ENCODE measurements at regions not wholly inside any gene's neighbourhood (a gene's known extent, or its start where the extent isn't known, plus 50 kb on each side); places are given as distances from the start of the nearest gene placed in this dataset.
"Not testable (repeated sequence)": the region's sequence is repeated elsewhere in the genome, so short reads cannot be mapped to it uniquely, and the experiment has no call there.

GRCh38 chr9:97220894-97221477 is 86.5 kb upstream of the CCDC180 start:
- Histone ChIP-seq H2AFZ (no peak overlapping the region), H3K4me1 (ENCODE audit: insufficient read depth) (no peaks in the 10 kb centered on the region)

GRCh38 chr9:97220396-97220795 is 87.1 kb upstream of the CCDC180 start:
- not testable (repeated sequence) for H3K4me1 ChIP-seq (ENCODE audit: insufficient read depth)

More at GRCh38 chr9:97220894-97221477, 86.5 kb upstream of the CCDC180 start:
- no peak overlapping the region for H3K4me3 ChIP-seq
- WGBS, 2 experiments (ENCODE audit: low coverage in 1 of 2, low lambda C conversion rate in 2 of 2, missing lambda C conversion rate in 2 of 2): 11 to 15% methylated on average over 34 to 40 of the region's 44 CpGs
- H3F3A ChIP-seq (ENCODE audit: insufficient read depth): no peaks in the 10 kb centered on the region
- no peaks in the 10 kb centered on the region for H3K9me2 ChIP-seq (ENCODE audit: insufficient read depth)
- peak; percentile 1 for TF ChIP-seq EZH2 (IDR thresholded peaks at IDR 0.05; ENCODE audit: insufficient read depth, poor library complexity, severe bottlenecking)
- TF ChIP-seq EZH2phosphoT487 (IDR thresholded peaks at IDR 0.05; ENCODE audit: insufficient read depth, low read depth): no peak
- no peak overlapping the region for H3K4me2 ChIP-seq (ENCODE audit: unreplicated experiment)
- no peak overlapping the region for H3K9ac ChIP-seq
- no peak for DNase-seq
- no peaks in the 10 kb centered on the region for H3K9me3 ChIP-seq (ENCODE audit: low read depth)
- H3K27me3 ChIP-seq (replicated peaks; ENCODE audit: insufficient read depth): peaks cover 63% of the 10 kb centered on the region
- H4K20me1 ChIP-seq (ENCODE audit: insufficient read depth): no peaks in the 10 kb centered on the region
- no peak overlapping the region for H3K27ac ChIP-seq
- H3K36me3 ChIP-seq (ENCODE audit: low read depth): no peaks in the 10 kb centered on the region
- in situ Hi-C loops (cut with MboI): no loop called here
- H3K79me2 ChIP-seq (ENCODE audit: insufficient read depth): no peaks in the 10 kb centered on the region

GRCh38 chr9:97219443-97220140 is 87.9 kb upstream of the CCDC180 start:
- H3K36me3 ChIP-seq (ENCODE audit: low read depth); H4K20me1 ChIP-seq (ENCODE audit: insufficient read depth); H3K4me2 ChIP-seq (ENCODE audit: unreplicated experiment); H3K4me3 ChIP-seq; H2AFZ ChIP-seq; H3K27ac ChIP-seq; H3K9me2 ChIP-seq (ENCODE audit: insufficient read depth); H3K9ac ChIP-seq; H3K4me1 ChIP-seq (ENCODE audit: insufficient read depth); DNase-seq; H3F3A ChIP-seq (ENCODE audit: insufficient read depth); H3K9me3 ChIP-seq (ENCODE audit: low read depth); H3K79me2 ChIP-seq (ENCODE audit: insufficient read depth); in situ Hi-C loops (cut with MboI): not testable (repeated sequence)
- H3K27me3 ChIP-seq (replicated peaks; ENCODE audit: insufficient read depth): peaks cover 51% of the 10 kb centered on the region
- 46 to 54% methylated on average over 10 to 12 of the region's 12 CpGs for WGBS, 2 experiments (ENCODE audit: low coverage in 1 of 2, low lambda C conversion rate in 2 of 2, missing lambda C conversion rate in 2 of 2)

More at GRCh38 chr9:97220396-97220795, 87.1 kb upstream of the CCDC180 start:
- H4K20me1 ChIP-seq (ENCODE audit: insufficient read depth); H3K9me3 ChIP-seq (ENCODE audit: low read depth); H3K4me2 ChIP-seq (ENCODE audit: unreplicated experiment); in situ Hi-C loops (cut with MboI); H3K9ac ChIP-seq; H3K79me2 ChIP-seq (ENCODE audit: insufficient read depth); H3F3A ChIP-seq (ENCODE audit: insufficient read depth); H3K4me3 ChIP-seq; H3K9me2 ChIP-seq (ENCODE audit: insufficient read depth); H3K27ac ChIP-seq; H2AFZ ChIP-seq; H3K36me3 ChIP-seq (ENCODE audit: low read depth); DNase-seq: not testable (repeated sequence)
- TF ChIP-seq EZH2 (IDR thresholded peaks at IDR 0.05; ENCODE audit: insufficient read depth, poor library complexity, severe bottlenecking): peak; percentile 93
- peaks cover 59% of the 10 kb centered on the region for H3K27me3 ChIP-seq (replicated peaks; ENCODE audit: insufficient read depth)
- 19 to 24% methylated on average over 3 of the region's 3 CpGs for WGBS, 2 experiments (ENCODE audit: low coverage in 1 of 2, low lambda C conversion rate in 2 of 2, missing lambda C conversion rate in 2 of 2)

- H3K27ac ChIP-seq; in situ Hi-C loops (cut with MboI); H2AFZ ChIP-seq; H3F3A ChIP-seq (ENCODE audit: insufficient read depth); H3K9me3 ChIP-seq (ENCODE audit: low read depth); H3K4me1 ChIP-seq (ENCODE audit: insufficient read depth); DNase-seq; H3K9me2 ChIP-seq (ENCODE audit: insufficient read depth); H3K4me3 ChIP-seq; H3K79me2 ChIP-seq (ENCODE audit: insufficient read depth); H3K27me3 ChIP-seq (replicated peaks; ENCODE audit: insufficient read depth); H3K4me2 ChIP-seq (ENCODE audit: unreplicated experiment); H3K36me3 ChIP-seq (ENCODE audit: low read depth); H4K20me1 ChIP-seq (ENCODE audit: insufficient read depth); H3K9ac ChIP-seq: not testable (repeated sequence)
- 52 to 68% methylated on average over 6 to 8 of the region's 10 CpGs for WGBS, 2 experiments (ENCODE audit: low coverage in 1 of 2, low lambda C conversion rate in 2 of 2, missing lambda C conversion rate in 2 of 2)
Observed at GRCh38 chr9:97215127-97215526, 92.3 kb upstream of the CCDC180 start.

- H3K9ac ChIP-seq; H4K20me1 ChIP-seq (ENCODE audit: insufficient read depth); H3K9me3 ChIP-seq (ENCODE audit: low read depth); H3K4me1 ChIP-seq (ENCODE audit: insufficient read depth); H3F3A ChIP-seq (ENCODE audit: insufficient read depth); H3K79me2 ChIP-seq (ENCODE audit: insufficient read depth); H2AFZ ChIP-seq; H3K4me2 ChIP-seq (ENCODE audit: unreplicated experiment); H3K4me3 ChIP-seq; H3K36me3 ChIP-seq (ENCODE audit: low read depth); H3K9me2 ChIP-seq (ENCODE audit: insufficient read depth); in situ Hi-C loops (cut with MboI); H3K27ac ChIP-seq; H3K27me3 ChIP-seq (replicated peaks; ENCODE audit: insufficient read depth); DNase-seq: not testable (repeated sequence)
- 39 to 46% methylated on average over 6 of the region's 6 CpGs for WGBS, 2 experiments (ENCODE audit: low coverage in 1 of 2, low lambda C conversion rate in 2 of 2, missing lambda C conversion rate in 2 of 2)
Observed at GRCh38 chr9:97214556-97214955, 92.9 kb upstream of the CCDC180 start.

- H3K27ac ChIP-seq; H3K9me2 ChIP-seq (ENCODE audit: insufficient read depth); H3K9me3 ChIP-seq (ENCODE audit: low read depth); H3K79me2 ChIP-seq (ENCODE audit: insufficient read depth); H3K27me3 ChIP-seq (replicated peaks; ENCODE audit: insufficient read depth); DNase-seq; H3K9ac ChIP-seq; H3K4me1 ChIP-seq (ENCODE audit: insufficient read depth); H3K36me3 ChIP-seq (ENCODE audit: low read depth); in situ Hi-C loops (cut with MboI); H3F3A ChIP-seq (ENCODE audit: insufficient read depth); H2AFZ ChIP-seq; H3K4me2 ChIP-seq (ENCODE audit: unreplicated experiment); H4K20me1 ChIP-seq (ENCODE audit: insufficient read depth); H3K4me3 ChIP-seq: not testable (repeated sequence)
- 64 to 70% methylated on average over 18 to 19 of the region's 20 CpGs for whole genome bisulfite sequencing, 2 experiments (ENCODE audit: low coverage in 1 of 2, low lambda C conversion rate in 2 of 2, missing lambda C conversion rate in 2 of 2)
Observed at GRCh38 chr9:97199683-97200082, 107.8 kb upstream of the CCDC180 start.

GRCh38 chr9:97193767-97194166 is 113.7 kb upstream of the CCDC180 start:
- H3K9me2 ChIP-seq (ENCODE audit: insufficient read depth); in situ Hi-C loops (cut with MboI); H3K4me3 ChIP-seq; H3K27me3 ChIP-seq (replicated peaks; ENCODE audit: insufficient read depth); H3K79me2 ChIP-seq (ENCODE audit: insufficient read depth); H3K9ac ChIP-seq; H3K4me1 ChIP-seq (ENCODE audit: insufficient read depth); H3F3A ChIP-seq (ENCODE audit: insufficient read depth); H4K20me1 ChIP-seq (ENCODE audit: insufficient read depth); H2AFZ ChIP-seq; H3K36me3 ChIP-seq (ENCODE audit: low read depth); H3K27ac ChIP-seq; DNase-seq; H3K4me2 ChIP-seq (ENCODE audit: unreplicated experiment); H3K9me3 ChIP-seq (ENCODE audit: low read depth): not testable (repeated sequence)
- WGBS, 2 experiments (ENCODE audit: low coverage in 1 of 2, low lambda C conversion rate in 2 of 2, missing lambda C conversion rate in 2 of 2): 58 to 59% methylated on average over 4 of the region's 4 CpGs
